K562 (cell line): ENCODE measurements at regions not wholly inside any gene's neighbourhood (a gene's known extent, or its start where the extent isn't known, plus 50 kb on each side); places are given as distances from the start of the nearest gene placed in this dataset.

Experiments used
- CCAR2 ChIP-seq: fragments of 200-400 bp; formaldehyde crosslinking; IDR thresholded peaks from 2 replicates; pipeline ENCODE4 v1.6.1; 2017; ENCODE audit warnings: mild to moderate bottlenecking, low read depth, low read length
- CHAMP1 ChIP-seq: fragments of 450-650 bp; IDR thresholded peaks from 2 replicates; pipeline ENCODE4 v1.6.1; 2016; ENCODE audit warnings: mild to moderate bottlenecking
- HDAC6 ChIP-seq: IDR thresholded peaks from 2 replicates; pipeline ENCODE4 v1.6.1; 2012; ENCODE audit warnings: low read depth, mild to moderate bottlenecking, control low read depth, inconsistent platforms, low read length, moderate library complexity
- KAT7 ChIP-seq: sonication (generic); formaldehyde crosslinking; IDR thresholded peaks from 2 replicates; pipeline ENCODE4 v1.8.0; 2022; ENCODE audit warnings: missing genetic modification reagents, mild to moderate bottlenecking, borderline replicate concordance
- L3MBTL2 ChIP-seq: fragments of 450-650 bp; IDR thresholded peaks from 2 replicates; pipeline ENCODE4 v1.6.1; 2016; ENCODE audit warnings: mild to moderate bottlenecking, moderate library complexity
- NRF1 ChIP-seq, 2 experiments: fragments of 450-650 bp; IDR thresholded peaks in 1 of 2; conservative IDR thresholded peaks in 1 of 2; 2 replicates each; pipeline ENCODE4 v1.6.1; 2014; ENCODE audit warnings: mild to moderate bottlenecking in 2 of 2
- SMAD3 ChIP-seq: fragments of 450-650 bp; formaldehyde crosslinking; conservative IDR thresholded peaks from 2 replicates; pipeline ENCODE4 v1.4.0; 2020; ENCODE audit warnings: mild to moderate bottlenecking
- SRSF7 ChIP-seq: fragments of 200-400 bp; formaldehyde crosslinking; optimal IDR thresholded peaks from 2 replicates; pipeline ENCODE3; 2017; ENCODE audit warnings: mild to moderate bottlenecking, low read depth, low read length
- TGIF2 ChIP-seq: sonication (generic); formaldehyde crosslinking; IDR thresholded peaks from 2 replicates; pipeline ENCODE4 v1.8.1; 2022; ENCODE audit warnings: mild to moderate bottlenecking, missing genetic modification reagents, moderate library complexity
- TRIM28 ChIP-seq: fragments of 450-650 bp; IDR thresholded peaks from 2 replicates; pipeline ENCODE4 v1.6.1; 2017
- ZEB2 ChIP-seq: fragments of 450-650 bp; IDR thresholded peaks from 2 replicates; pipeline ENCODE4 v1.6.1; 2016
- ZNF354B ChIP-seq: fragments of 250-450 bp; sonication (Bioruptor Pico); IDR thresholded peaks from 2 replicates; pipeline ENCODE4 v1.4.0; 2020
- TF ChIP-seq, protein P1 (sequence below): fragments of 450-650 bp; IDR thresholded peaks from 2 replicates; pipeline ENCODE4 v1.6.1; 2016; ENCODE audit warnings: mild to moderate bottlenecking, moderate library complexity

DNA sequence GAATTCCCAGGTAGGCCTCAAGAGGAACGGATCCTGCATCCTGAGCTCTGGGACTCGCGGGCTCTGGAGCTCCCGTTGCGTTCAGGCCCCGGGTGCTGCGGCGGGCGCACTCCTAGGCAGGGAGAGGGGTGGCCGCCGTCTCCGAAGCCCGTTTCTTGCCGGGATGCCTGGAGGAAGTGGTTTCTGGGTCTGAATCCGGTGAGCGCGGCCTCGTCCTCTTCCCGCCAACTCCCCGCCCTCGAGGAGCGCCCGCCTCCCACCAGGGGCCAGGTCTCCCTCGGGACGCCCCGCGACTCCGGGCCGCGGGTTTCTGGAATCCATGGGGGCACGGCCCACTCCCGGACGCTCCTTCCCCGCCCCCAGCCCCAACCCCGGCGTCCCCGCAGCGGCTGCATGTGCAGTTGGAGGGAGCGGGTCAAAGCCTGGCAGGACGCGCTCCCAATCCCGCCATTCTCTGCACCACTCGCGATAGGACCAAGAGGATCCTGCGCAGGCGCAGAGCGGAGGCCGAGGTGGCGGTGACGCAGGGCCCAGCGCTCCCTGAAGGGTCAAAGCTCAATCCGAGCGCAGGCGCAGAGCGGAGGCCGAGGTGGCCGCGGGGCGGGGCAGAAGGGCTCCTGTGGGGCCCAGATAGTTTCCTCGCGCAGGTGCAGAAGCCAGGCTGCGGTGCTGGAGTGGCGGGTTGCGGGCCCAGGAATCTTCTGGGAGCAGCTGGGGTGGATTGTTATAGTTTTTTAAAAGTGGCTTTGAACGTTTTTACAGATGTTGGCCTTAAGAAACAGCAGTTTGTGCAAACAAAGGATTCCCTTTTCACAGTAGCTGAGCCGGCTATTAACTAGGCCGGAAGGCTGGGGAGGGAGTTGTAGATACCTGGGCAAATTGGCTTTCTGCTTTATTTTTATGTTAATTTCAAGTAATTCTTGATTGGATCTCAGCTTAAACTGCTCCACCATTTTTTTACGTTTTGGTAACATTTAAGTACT, 796.4 kb downstream of the AACS start (continued):
- TF ChIP-seq, protein P1, sequence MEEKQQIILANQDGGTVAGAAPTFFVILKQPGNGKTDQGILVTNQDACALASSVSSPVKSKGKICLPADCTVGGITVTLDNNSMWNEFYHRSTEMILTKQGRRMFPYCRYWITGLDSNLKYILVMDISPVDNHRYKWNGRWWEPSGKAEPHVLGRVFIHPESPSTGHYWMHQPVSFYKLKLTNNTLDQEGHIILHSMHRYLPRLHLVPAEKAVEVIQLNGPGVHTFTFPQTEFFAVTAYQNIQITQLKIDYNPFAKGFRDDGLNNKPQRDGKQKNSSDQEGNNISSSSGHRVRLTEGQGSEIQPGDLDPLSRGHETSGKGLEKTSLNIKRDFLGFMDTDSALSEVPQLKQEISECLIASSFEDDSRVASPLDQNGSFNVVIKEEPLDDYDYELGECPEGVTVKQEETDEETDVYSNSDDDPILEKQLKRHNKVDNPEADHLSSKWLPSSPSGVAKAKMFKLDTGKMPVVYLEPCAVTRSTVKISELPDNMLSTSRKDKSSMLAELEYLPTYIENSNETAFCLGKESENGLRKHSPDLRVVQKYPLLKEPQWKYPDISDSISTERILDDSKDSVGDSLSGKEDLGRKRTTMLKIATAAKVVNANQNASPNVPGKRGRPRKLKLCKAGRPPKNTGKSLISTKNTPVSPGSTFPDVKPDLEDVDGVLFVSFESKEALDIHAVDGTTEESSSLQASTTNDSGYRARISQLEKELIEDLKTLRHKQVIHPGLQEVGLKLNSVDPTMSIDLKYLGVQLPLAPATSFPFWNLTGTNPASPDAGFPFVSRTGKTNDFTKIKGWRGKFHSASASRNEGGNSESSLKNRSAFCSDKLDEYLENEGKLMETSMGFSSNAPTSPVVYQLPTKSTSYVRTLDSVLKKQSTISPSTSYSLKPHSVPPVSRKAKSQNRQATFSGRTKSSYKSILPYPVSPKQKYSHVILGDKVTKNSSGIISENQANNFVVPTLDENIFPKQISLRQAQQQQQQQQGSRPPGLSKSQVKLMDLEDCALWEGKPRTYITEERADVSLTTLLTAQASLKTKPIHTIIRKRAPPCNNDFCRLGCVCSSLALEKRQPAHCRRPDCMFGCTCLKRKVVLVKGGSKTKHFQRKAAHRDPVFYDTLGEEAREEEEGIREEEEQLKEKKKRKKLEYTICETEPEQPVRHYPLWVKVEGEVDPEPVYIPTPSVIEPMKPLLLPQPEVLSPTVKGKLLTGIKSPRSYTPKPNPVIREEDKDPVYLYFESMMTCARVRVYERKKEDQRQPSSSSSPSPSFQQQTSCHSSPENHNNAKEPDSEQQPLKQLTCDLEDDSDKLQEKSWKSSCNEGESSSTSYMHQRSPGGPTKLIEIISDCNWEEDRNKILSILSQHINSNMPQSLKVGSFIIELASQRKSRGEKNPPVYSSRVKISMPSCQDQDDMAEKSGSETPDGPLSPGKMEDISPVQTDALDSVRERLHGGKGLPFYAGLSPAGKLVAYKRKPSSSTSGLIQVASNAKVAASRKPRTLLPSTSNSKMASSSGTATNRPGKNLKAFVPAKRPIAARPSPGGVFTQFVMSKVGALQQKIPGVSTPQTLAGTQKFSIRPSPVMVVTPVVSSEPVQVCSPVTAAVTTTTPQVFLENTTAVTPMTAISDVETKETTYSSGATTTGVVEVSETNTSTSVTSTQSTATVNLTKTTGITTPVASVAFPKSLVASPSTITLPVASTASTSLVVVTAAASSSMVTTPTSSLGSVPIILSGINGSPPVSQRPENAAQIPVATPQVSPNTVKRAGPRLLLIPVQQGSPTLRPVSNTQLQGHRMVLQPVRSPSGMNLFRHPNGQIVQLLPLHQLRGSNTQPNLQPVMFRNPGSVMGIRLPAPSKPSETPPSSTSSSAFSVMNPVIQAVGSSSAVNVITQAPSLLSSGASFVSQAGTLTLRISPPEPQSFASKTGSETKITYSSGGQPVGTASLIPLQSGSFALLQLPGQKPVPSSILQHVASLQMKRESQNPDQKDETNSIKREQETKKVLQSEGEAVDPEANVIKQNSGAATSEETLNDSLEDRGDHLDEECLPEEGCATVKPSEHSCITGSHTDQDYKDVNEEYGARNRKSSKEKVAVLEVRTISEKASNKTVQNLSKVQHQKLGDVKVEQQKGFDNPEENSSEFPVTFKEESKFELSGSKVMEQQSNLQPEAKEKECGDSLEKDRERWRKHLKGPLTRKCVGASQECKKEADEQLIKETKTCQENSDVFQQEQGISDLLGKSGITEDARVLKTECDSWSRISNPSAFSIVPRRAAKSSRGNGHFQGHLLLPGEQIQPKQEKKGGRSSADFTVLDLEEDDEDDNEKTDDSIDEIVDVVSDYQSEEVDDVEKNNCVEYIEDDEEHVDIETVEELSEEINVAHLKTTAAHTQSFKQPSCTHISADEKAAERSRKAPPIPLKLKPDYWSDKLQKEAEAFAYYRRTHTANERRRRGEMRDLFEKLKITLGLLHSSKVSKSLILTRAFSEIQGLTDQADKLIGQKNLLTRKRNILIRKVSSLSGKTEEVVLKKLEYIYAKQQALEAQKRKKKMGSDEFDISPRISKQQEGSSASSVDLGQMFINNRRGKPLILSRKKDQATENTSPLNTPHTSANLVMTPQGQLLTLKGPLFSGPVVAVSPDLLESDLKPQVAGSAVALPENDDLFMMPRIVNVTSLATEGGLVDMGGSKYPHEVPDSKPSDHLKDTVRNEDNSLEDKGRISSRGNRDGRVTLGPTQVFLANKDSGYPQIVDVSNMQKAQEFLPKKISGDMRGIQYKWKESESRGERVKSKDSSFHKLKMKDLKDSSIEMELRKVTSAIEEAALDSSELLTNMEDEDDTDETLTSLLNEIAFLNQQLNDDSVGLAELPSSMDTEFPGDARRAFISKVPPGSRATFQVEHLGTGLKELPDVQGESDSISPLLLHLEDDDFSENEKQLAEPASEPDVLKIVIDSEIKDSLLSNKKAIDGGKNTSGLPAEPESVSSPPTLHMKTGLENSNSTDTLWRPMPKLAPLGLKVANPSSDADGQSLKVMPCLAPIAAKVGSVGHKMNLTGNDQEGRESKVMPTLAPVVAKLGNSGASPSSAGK, result 0 out of 2 replicates have a peak, but pooled peaks have one; percentile 18
- TF ChIP-seq HDAC6, result no peak
- 0 out of 2 replicates have a peak, but pooled peaks have one; percentile 19 for TF ChIP-seq L3MBTL2
- TF ChIP-seq ZEB2, result no peak
- no peak for TF ChIP-seq TRIM28
- peak; percentile 88 to 90 for TF ChIP-seq NRF1 (conservative IDR thresholded peaks at IDR 0.05 in 1 of 2, IDR thresholded peaks at IDR 0.05 in 1 of 2)
- TF ChIP-seq CCAR2, result no peak
- no peak for TF ChIP-seq TGIF2 (CRISPR knock-in tag)
- TF ChIP-seq SRSF7, result no peak
- no peak for TF ChIP-seq CHAMP1
- TF ChIP-seq ZNF354B (CRISPR knock-in tag), result no peak
- no peak for TF ChIP-seq KAT7 (CRISPR knock-in tag)
- TF ChIP-seq SMAD3 (CRISPR knock-in tag), result no peak
- TF ChIP-seq, all 486 proteins: peak for 7
